ENCODE measurements at regions not wholly inside any gene's neighbourhood (a gene's known extent, or its start where the extent isn't known, plus 50 kb on each side); places are given as distances from the start of the nearest gene placed in this dataset.

- TF ChIP-seq PBX2 (CRISPR knock-in tag; IDR thresholded peaks at IDR 0.05; ENCODE audit: low read depth) = no peak
- TF ChIP-seq PBX2 (tag; conservative IDR thresholded peaks at IDR 0.05; ENCODE audit: low read depth) = no peak
- TF ChIP-seq, protein P1, sequence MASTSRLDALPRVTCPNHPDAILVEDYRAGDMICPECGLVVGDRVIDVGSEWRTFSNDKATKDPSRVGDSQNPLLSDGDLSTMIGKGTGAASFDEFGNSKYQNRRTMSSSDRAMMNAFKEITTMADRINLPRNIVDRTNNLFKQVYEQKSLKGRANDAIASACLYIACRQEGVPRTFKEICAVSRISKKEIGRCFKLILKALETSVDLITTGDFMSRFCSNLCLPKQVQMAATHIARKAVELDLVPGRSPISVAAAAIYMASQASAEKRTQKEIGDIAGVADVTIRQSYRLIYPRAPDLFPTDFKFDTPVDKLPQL (IDR thresholded peaks at IDR 0.05; ENCODE audit: extremely low read depth, insufficient read length) = no peak
- no peak for TF ChIP-seq NFATC3 (IDR thresholded peaks at IDR 0.05)
- no peak for TF ChIP-seq ZNF316 (IDR thresholded peaks at IDR 0.05)
- TF ChIP-seq PTBP1 (IDR thresholded peaks at IDR 0.05; ENCODE audit: low read depth, low read length) = no peak
- TF ChIP-seq ELK3 (CRISPR knock-in tag; IDR thresholded peaks at IDR 0.05) = no peak
- TF ChIP-seq NCOR1 (IDR thresholded peaks at IDR 0.05) = no peak
- no peak for TF ChIP-seq ZNF124 (CRISPR knock-in tag; IDR thresholded peaks at IDR 0.05)
- TF ChIP-seq TCFL5 (CRISPR knock-in tag; conservative IDR thresholded peaks at IDR 0.05) = no peak
- no peak for TF ChIP-seq MBD2 (IDR thresholded peaks at IDR 0.05; ENCODE audit: borderline replicate concordance, low read depth)
These were observed 124.3 kb upstream of the RAI14 start (continued) for GRCh38 chr5:34531751-34532360.

Data from K562 (cell line).